AG04450 (cell line): ENCODE measurements at regions not wholly inside any gene's neighbourhood (a gene's known extent, or its start where the extent isn't known, plus 50 kb on each side); places are given as distances from the start of the nearest gene placed in this dataset.

Experiments
- CTCF ChIA-PET: fragments of 300-600, 350-600 bp; formaldehyde crosslinking; extraction: SDS; loops from one replicate; lab custom pipeline; 2022; ENCODE audit warnings: antibody characterized with exemption, inconsistent platforms; lab: Charles Lee
- POLR2A ChIA-PET: fragments of 350-600 bp; formaldehyde crosslinking; extraction: SDS; loops from one replicate; lab custom pipeline; 2021; ENCODE audit warnings: antibody characterized with exemption, inconsistent platforms; lab: Yijun Ruan, JAX
- DNase-seq: peaks from one replicate; pipeline ENCODE4 v3.0.0-alpha.2; 2011; ENCODE audit warnings: low read depth, low spot score
- H3K27ac ChIP-seq: one replicate; pipeline ENCODE4 v1.5.1; 2012; ENCODE audit warnings: low read depth, low read length, control low read depth
- H3K27me3 ChIP-seq: one replicate; pipeline ENCODE4 v1.6.0; 2012; ENCODE audit warnings: low read length; ENCODE audit not compliant: control insufficient read depth, insufficient read depth
- H3K4me3 ChIP-seq: 2 replicates; pipeline ENCODE4 v1.5.1; 2011; ENCODE audit warnings: mild to moderate bottlenecking, low read depth, low read length, control low read depth
- H3K9me3 ChIP-seq: 2 replicates; pipeline ENCODE4 v1.5.1; 2012; ENCODE audit warnings: low read length; ENCODE audit not compliant: control insufficient read depth, insufficient read depth
- CTCF ChIP-seq: IDR thresholded peaks from 2 replicates; pipeline ENCODE4 v1.5.1; 2011; ENCODE audit warnings: low read depth, low read length, control low read depth, inconsistent platforms

GRCh38 chr10:86599729-86600128 lies 54.6 kb upstream of the OPN4 start:
- no peak for TF ChIP-seq CTCF
- Histone ChIP-seq H3K4me3 (no peak overlapping the region), H3K9me3 (no peaks in the 10 kb centered on the region), H3K27me3 (peaks cover 11% of the 10 kb centered on the region), H3K27ac (no peak overlapping the region)
- ChIA-PET POLR2A (no interaction called here), CTCF (no interaction called here)
- no peak for DNase-seq

- Histone ChIP-seq H3K4me3 (no peak overlapping the region), H3K27me3 (peaks cover 11% of the 10 kb centered on the region), H3K27ac (no peak overlapping the region), H3K9me3 (no peaks in the 10 kb centered on the region)
- TF ChIP-seq CTCF, result no peak
- ChIA-PET CTCF (no interaction called here), POLR2A (no interaction called here)
- DNase-seq, result no peak
These were observed 54.1 kb upstream of the OPN4 start for GRCh38 chr10:86600296-86600695.

- peaks cover 11% of the 10 kb centered on the region for H3K27me3 ChIP-seq
- H3K27ac ChIP-seq, result no peak overlapping the region
- TF ChIP-seq CTCF, result no peak
- no peak for DNase-seq
- ChIA-PET CTCF (interaction anchor here (1.6 kb wide), 1 partner anchor 16 kb away, joined by 7 read pairs; no protein-coding TSS in a partner anchor), POLR2A (no interaction called here)
- H3K9me3 ChIP-seq, result no peaks in the 10 kb centered on the region
- H3K4me3 ChIP-seq, result no peak overlapping the region
These were observed 52.3 kb upstream of the OPN4 start for GRCh38 chr10:86601956-86602602.

GRCh38 chr10:86603256-86603655 lies 51.1 kb upstream of the OPN4 start:
- no peak for TF ChIP-seq CTCF
- no peaks in the 10 kb centered on the region for H3K9me3 ChIP-seq
- CTCF ChIA-PET, result no interaction called here
- POLR2A ChIA-PET, result no interaction called here
- H3K27ac ChIP-seq, result no peak overlapping the region
- no peak for DNase-seq
- H3K4me3 ChIP-seq, result no peak overlapping the region
- peaks cover 11% of the 10 kb centered on the region for H3K27me3 ChIP-seq
